ENCODE measurements at regions not wholly inside any gene's neighbourhood (a gene's known extent, or its start where the extent isn't known, plus 50 kb on each side); places are given as distances from the start of the nearest gene placed in this dataset.

GRCh38 chr21:32881458-32881857 is 109.9 kb upstream of the PAXBP1 start:
- TF ChIP-seq CTCF (IDR thresholded peaks at IDR 0.05; ENCODE audit: low read length) (no peak), EZH2 (IDR thresholded peaks at IDR 0.05; ENCODE audit: borderline replicate concordance, low read length) (no peak)

Data from OCI-LY1 (cell line).